ENCODE measurements at regions not wholly inside any gene's neighbourhood (a gene's known extent, or its start where the extent isn't known, plus 50 kb on each side); places are given as distances from the start of the nearest gene placed in this dataset.
"Not testable (repeated sequence)": the region's sequence is repeated elsewhere in the genome, so short reads cannot be mapped to it uniquely, and the experiment has no call there.

DNA sequence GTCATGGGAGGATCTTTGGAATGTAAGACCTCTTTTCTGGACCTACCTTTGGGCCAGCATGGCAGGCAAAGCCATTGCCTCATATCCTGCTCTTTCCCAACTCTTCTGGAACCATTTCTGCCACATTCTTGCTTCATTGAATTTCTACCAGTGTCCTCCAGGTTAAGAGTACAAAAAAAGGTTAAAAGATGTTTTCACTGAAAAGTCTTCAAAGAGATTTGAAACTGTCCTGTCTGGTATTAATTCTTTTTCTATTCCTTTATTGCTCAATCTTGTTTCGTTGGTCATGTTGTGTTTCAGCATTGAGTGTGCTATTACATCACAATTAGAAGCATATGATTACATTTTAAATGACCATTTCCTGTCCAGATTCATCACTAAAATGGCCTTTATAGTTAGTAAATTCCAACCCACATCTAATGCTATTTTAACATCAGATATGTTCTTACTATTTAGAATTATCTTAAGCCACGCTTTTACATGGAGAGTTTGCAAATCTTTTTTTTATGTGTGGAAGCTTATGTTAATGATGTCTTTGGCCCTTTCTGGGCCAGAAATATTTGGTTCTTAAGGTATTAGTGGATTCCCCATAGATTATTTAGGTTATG, 450.9 kb downstream of the GJA1 start:
- H3K4me3 ChIP-seq (ENCODE audit: low read length in 3 of 3), result no peak overlapping the region
- H3K27ac ChIP-seq (ENCODE audit: low read depth in 2 of 2, low read length in 2 of 2), result no peak overlapping the region
- H3K9me3 ChIP-seq (ENCODE audit: control insufficient read depth in 2 of 3, insufficient read depth in 1 of 3, low read length in 3 of 3), result no peaks in the 10 kb centered on the region
- TF ChIP-seq, protein P1, sequence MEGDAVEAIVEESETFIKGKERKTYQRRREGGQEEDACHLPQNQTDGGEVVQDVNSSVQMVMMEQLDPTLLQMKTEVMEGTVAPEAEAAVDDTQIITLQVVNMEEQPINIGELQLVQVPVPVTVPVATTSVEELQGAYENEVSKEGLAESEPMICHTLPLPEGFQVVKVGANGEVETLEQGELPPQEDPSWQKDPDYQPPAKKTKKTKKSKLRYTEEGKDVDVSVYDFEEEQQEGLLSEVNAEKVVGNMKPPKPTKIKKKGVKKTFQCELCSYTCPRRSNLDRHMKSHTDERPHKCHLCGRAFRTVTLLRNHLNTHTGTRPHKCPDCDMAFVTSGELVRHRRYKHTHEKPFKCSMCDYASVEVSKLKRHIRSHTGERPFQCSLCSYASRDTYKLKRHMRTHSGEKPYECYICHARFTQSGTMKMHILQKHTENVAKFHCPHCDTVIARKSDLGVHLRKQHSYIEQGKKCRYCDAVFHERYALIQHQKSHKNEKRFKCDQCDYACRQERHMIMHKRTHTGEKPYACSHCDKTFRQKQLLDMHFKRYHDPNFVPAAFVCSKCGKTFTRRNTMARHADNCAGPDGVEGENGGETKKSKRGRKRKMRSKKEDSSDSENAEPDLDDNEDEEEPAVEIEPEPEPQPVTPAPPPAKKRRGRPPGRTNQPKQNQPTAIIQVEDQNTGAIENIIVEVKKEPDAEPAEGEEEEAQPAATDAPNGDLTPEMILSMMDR (IDR thresholded peaks at IDR 0.05; ENCODE audit: borderline replicate concordance, extremely low read depth, insufficient read depth), result no peak
- H3K27me3 ChIP-seq (ENCODE audit: control insufficient read depth, insufficient read depth, low read length), result no peaks in the 10 kb centered on the region
- no peaks in the 10 kb centered on the region for H3K36me3 ChIP-seq (ENCODE audit: control insufficient read depth in 2 of 3, insufficient read depth in 3 of 3, low read length in 3 of 3)
- DNase-seq (no peak), FAIRE-seq (no peak)
- no peak overlapping the region for H3K9ac ChIP-seq (ENCODE audit: low read length in 3 of 3)
- H3K4me1 ChIP-seq (ENCODE audit: control insufficient read depth in 2 of 3, insufficient read depth in 2 of 3, low read depth in 1 of 3, low read length in 3 of 3), result no peaks in the 10 kb centered on the region
- intact Hi-C loops (cut with DNase I), result no loop called here

DNA sequence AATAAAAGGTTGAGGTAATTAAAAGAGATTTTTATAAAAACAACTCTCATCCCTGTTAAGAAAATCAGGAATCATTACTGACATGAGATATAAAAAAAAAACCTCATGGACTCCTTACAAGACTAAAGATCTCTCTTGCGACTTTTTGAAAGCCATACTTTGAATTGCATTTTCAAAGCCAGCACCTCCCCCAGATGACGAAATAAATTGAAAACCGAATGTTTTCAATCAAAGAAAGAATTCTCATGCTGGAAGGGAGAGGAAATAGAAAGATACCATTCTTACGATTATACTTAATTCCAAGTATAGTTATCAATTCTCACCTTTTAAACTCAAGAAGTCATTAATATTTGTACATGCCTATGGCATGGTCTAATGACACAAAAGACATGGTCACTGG, 452.3 kb downstream of the GJA1 start:
- H3K36me3 ChIP-seq (ENCODE audit: control insufficient read depth in 2 of 3, insufficient read depth in 3 of 3, low read length in 3 of 3), result no peaks in the 10 kb centered on the region
- FAIRE-seq (no peak), DNase-seq (no peak)
- no peaks in the 10 kb centered on the region for H3K9me3 ChIP-seq (ENCODE audit: control insufficient read depth in 2 of 3, insufficient read depth in 1 of 3, low read length in 3 of 3)
- TF ChIP-seq, protein P1 (IDR thresholded peaks at IDR 0.05; ENCODE audit: borderline replicate concordance, extremely low read depth, insufficient read depth), result no peak
- H3K4me3 ChIP-seq (ENCODE audit: low read length in 3 of 3), result no peak overlapping the region
- no peak overlapping the region for H3K9ac ChIP-seq (ENCODE audit: low read length in 3 of 3)
- no peaks in the 10 kb centered on the region for H3K27me3 ChIP-seq (ENCODE audit: control insufficient read depth, insufficient read depth, low read length)
- H3K4me1 ChIP-seq (ENCODE audit: control insufficient read depth in 2 of 3, insufficient read depth in 2 of 3, low read depth in 1 of 3, low read length in 3 of 3), result no peaks in the 10 kb centered on the region
- intact Hi-C loops (cut with DNase I), result no loop called here
- H3K27ac ChIP-seq (ENCODE audit: low read depth in 2 of 2, low read length in 2 of 2), result no peak overlapping the region

DNA sequence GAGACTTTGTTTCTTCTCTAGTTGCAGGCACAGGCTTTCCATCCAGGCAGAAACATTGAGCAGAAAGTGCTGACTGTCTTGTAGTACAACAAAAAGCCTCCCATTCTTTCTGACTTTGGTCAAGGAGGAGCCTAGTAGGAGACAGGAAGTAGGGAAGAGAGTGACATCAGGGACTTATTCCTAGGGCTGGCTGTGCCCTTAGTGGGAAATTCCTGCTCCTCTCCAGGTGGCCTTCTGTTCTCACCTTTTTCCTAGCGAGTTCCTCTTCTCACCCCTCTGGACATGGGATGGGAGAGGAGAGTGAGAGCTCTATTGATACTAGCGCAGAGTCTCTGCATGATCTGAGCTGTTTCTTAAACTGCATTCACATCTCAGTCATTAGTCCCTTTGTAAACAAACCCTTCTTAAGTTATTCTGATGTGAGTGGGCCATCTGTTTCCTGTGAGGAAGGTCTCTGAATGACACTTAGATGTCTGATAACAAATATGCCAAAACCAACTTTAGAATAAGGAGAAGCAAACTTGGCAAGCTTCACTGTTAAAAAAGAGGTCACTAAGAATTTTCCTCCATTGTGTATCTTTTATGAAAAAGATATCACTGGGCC, 455.0 kb downstream of the GJA1 start:
- TF ChIP-seq, protein P1 (IDR thresholded peaks at IDR 0.05; ENCODE audit: borderline replicate concordance, extremely low read depth, insufficient read depth), result no peak
- H3K27ac ChIP-seq (ENCODE audit: low read depth in 2 of 2, low read length in 2 of 2), result no peak overlapping the region
- DNase-seq (peak in 2 of 5 donors; percentile 2 to 13), FAIRE-seq (no peak)
- H3K9me3 ChIP-seq (ENCODE audit: control insufficient read depth in 2 of 3, insufficient read depth in 1 of 3, low read length in 3 of 3), result no peaks in the 10 kb centered on the region
- H3K9ac ChIP-seq (ENCODE audit: low read length in 3 of 3), result no peak overlapping the region
- no peaks in the 10 kb centered on the region for H3K36me3 ChIP-seq (ENCODE audit: control insufficient read depth in 2 of 3, insufficient read depth in 3 of 3, low read length in 3 of 3)
- no peaks in the 10 kb centered on the region for H3K27me3 ChIP-seq (ENCODE audit: control insufficient read depth, insufficient read depth, low read length)
- intact Hi-C loops (cut with DNase I), result no loop called here
- no peak overlapping the region for H3K4me3 ChIP-seq (ENCODE audit: low read length in 3 of 3)
- no peaks in the 10 kb centered on the region for H3K4me1 ChIP-seq (ENCODE audit: control insufficient read depth in 2 of 3, insufficient read depth in 2 of 3, low read depth in 1 of 3, low read length in 3 of 3)

DNA sequence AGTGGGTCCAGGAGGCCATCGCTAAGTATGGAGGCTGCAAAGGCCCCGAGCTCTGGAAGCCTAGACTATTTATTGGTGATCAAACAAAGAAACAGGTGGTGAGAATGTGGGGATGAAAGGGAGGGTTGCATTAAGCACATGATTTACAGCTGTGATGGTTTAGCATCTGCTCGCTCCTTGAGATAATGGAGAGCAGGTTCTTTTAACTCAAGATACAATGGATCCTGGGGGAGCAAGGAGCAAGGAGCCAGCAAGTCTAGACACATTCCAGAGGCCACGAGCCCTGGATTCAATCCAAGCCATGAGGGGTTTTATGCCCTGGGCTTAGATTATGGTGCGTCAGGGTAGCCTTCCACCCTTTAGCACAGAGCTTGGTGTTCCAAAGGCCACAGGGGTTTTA, 460.3 kb downstream of the GJA1 start:
- DNase-seq; H3K9ac ChIP-seq (ENCODE audit: low read length in 3 of 3); H3K27ac ChIP-seq (ENCODE audit: low read depth in 2 of 2, low read length in 2 of 2); H3K36me3 ChIP-seq (ENCODE audit: control insufficient read depth in 2 of 3, insufficient read depth in 3 of 3, low read length in 3 of 3); H3K27me3 ChIP-seq (ENCODE audit: control insufficient read depth, insufficient read depth, low read length); H3K4me1 ChIP-seq (ENCODE audit: control insufficient read depth in 2 of 3, insufficient read depth in 2 of 3, low read depth in 1 of 3, low read length in 3 of 3); H3K4me3 ChIP-seq (ENCODE audit: low read length in 3 of 3); intact Hi-C loops (cut with DNase I); FAIRE-seq; H3K9me3 ChIP-seq (ENCODE audit: control insufficient read depth in 2 of 3, insufficient read depth in 1 of 3, low read length in 3 of 3): not testable (repeated sequence)
